Fibroblast of lung (primary cell): ENCODE measurements at regions not wholly inside any gene's neighbourhood (a gene's known extent, or its start where the extent isn't known, plus 50 kb on each side); places are given as distances from the start of the nearest gene placed in this dataset.

Source experiments
- CTCF ChIP-seq, 2 donors: IDR thresholded peaks in 1 of 2; conservative IDR thresholded peaks in 1 of 2; 1 replicate in 1 of 2; 2 replicates in 1 of 2; pipeline ENCODE4 v1.5.1; 2011 to 2012; ENCODE audit warnings: low read length in 2 of 2, control low read depth in 1 of 2, inconsistent platforms in 1 of 2, low read depth in 1 of 2, mild to moderate bottlenecking in 1 of 2
- EZH2 ChIP-seq: IDR thresholded peaks from 2 replicates; pipeline ENCODE4 v1.5.1; 2012; ENCODE audit warnings: low read length, control low read depth, mild to moderate bottlenecking; ENCODE audit errors: missing control alignments

- no peak for TF ChIP-seq CTCF (conservative IDR thresholded peaks at IDR 0.05 in 1 of 2, IDR thresholded peaks at IDR 0.05 in 1 of 2; ENCODE audit: low read depth in 1 of 2, low read length in 2 of 2)
- TF ChIP-seq EZH2 = no peak
These were observed 59.9 kb upstream of the IRX4 start for GRCh38 chr5:1942630-1943029.
